22Rv1 (cell line): ENCODE measurements at regions not wholly inside any gene's neighbourhood (a gene's known extent, or its start where the extent isn't known, plus 50 kb on each side); places are given as distances from the start of the nearest gene placed in this dataset.

Source experiments
- ZFX ChIP-seq: fragments of 450-650 bp; IDR thresholded peaks from 2 replicates; pipeline ENCODE4 v1.6.1; 2017; ENCODE audit warnings: antibody characterized with exemption, borderline replicate concordance
- TF ChIP-seq, protein P1 (sequence below): fragments of 450-650 bp; IDR thresholded peaks from 2 replicates; pipeline ENCODE4 v1.5.1; 2017; ENCODE audit warnings: mild to moderate bottlenecking

DNA sequence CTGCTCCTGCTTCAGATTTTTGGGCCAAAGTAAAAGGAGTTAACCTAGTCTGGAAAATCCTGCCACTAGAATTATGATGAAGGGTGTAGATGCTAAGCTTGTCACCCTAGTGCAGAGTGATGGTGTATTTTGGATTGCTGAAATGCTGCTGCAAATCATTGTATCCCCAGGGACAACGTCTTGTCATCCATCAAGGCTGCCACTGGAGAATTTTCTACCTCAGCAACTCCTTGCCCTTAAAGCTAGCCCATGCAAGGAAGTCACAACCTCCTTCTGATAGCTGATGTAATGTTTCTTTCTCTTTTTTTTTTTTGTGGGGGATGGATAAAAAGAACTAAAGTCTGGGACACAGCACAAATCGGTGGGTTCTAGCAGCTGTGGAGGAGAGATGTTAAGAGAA is 139.4 kb upstream of the FRMD6 start:
- TF ChIP-seq, protein P1, sequence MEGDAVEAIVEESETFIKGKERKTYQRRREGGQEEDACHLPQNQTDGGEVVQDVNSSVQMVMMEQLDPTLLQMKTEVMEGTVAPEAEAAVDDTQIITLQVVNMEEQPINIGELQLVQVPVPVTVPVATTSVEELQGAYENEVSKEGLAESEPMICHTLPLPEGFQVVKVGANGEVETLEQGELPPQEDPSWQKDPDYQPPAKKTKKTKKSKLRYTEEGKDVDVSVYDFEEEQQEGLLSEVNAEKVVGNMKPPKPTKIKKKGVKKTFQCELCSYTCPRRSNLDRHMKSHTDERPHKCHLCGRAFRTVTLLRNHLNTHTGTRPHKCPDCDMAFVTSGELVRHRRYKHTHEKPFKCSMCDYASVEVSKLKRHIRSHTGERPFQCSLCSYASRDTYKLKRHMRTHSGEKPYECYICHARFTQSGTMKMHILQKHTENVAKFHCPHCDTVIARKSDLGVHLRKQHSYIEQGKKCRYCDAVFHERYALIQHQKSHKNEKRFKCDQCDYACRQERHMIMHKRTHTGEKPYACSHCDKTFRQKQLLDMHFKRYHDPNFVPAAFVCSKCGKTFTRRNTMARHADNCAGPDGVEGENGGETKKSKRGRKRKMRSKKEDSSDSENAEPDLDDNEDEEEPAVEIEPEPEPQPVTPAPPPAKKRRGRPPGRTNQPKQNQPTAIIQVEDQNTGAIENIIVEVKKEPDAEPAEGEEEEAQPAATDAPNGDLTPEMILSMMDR, result no peak
- TF ChIP-seq ZFX, result no peak
